OCI-LY3 (cell line): ENCODE measurements at regions not wholly inside any gene's neighbourhood (a gene's known extent, or its start where the extent isn't known, plus 50 kb on each side); places are given as distances from the start of the nearest gene placed in this dataset.

Experiments used
- CTCF ChIP-seq: fragments of 200-600, 300-600 bp; sonication (generic); IDR thresholded peaks from 2 replicates; pipeline ENCODE4 v1.5.1; 2014; ENCODE audit warnings: antibody characterized with exemption, low read length, low read depth
- EZH2phosphoT487 ChIP-seq: fragments of 200-600 bp; shearing (Covaris generic); IDR thresholded peaks from 2 replicates; pipeline ENCODE4 v1.6.1; 2018; ENCODE audit warnings: antibody characterized with exemption, mixed run types, low read depth

GRCh38 chr3:190174471-190174870 is 53.8 kb upstream of the P3H2 start:
- TF ChIP-seq CTCF (no peak), EZH2phosphoT487 (no peak)
